Neuron (in vitro differentiated cells): ENCODE measurements at regions not wholly inside any gene's neighbourhood (a gene's known extent, or its start where the extent isn't known, plus 50 kb on each side); places are given as distances from the start of the nearest gene placed in this dataset.

ENCODE experiments used
- H2AFZ ChIP-seq: one replicate; pipeline ENCODE4 v1.6.1; 2013; ENCODE audit warnings: low read depth, mild to moderate bottlenecking, inconsistent platforms, low read length, moderate library complexity
- H3K27me3 ChIP-seq: one replicate; pipeline ENCODE4 v1.6.1; 2013; ENCODE audit warnings: low read length; ENCODE audit not compliant: insufficient read depth
- H3K36me3 ChIP-seq: one replicate; pipeline ENCODE4 v1.6.1; 2013; ENCODE audit warnings: low read length; ENCODE audit not compliant: insufficient read depth
- H3K4me1 ChIP-seq: one replicate; pipeline ENCODE4 v1.6.1; 2013; ENCODE audit warnings: low read length; ENCODE audit not compliant: insufficient read depth
- H3K4me3 ChIP-seq: 2 replicates; pipeline ENCODE4 v1.5.1; 2013; ENCODE audit warnings: mild to moderate bottlenecking, low read length, moderate library complexity
- H3K9me3 ChIP-seq: one replicate; pipeline ENCODE4 v1.6.1; 2013; ENCODE audit warnings: low read length

DNA sequence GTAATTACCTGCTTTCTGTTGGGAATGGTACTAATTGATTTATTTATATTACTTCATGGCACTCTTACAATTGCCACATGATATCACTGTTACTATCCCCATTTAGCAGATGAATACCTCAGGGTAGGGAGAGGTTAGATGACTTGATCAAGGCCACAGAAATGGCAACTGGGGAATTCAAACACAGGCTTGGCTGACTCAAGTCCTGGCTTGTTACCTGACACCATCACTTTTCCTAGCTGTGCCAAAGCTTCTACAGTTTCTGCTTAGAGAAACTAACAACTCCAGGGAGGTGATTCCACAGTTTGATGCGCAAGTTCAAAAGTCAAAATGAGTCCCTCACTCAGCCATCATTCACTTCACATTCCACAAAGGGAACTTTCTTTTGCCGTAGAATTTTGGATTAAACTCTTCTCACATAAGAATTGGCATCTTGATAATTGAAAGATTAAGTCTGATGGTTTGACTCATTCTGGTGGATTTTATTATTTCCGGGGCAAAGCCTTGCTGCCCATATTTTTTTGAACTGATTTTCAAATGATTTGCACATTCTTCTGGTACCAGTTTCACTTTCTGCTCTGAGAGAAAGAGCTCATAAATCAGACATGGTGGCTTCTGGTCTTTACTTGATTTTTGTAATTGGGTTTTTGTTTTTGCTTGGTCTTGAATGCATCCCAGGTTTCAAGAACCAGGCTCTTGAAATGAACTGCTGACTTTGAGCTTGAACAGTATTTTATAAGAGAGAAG lies 656.8 kb downstream of the BCL11A start:
- no peaks in the 10 kb centered on the region for H3K4me1 ChIP-seq
- no peaks in the 10 kb centered on the region for H3K27me3 ChIP-seq
- H2AFZ ChIP-seq: no peak overlapping the region
- H3K4me3 ChIP-seq: no peak overlapping the region
- no peaks in the 10 kb centered on the region for H3K9me3 ChIP-seq
- no peaks in the 10 kb centered on the region for H3K36me3 ChIP-seq

- Histone ChIP-seq H3K9me3 (no peaks in the 10 kb centered on the region), H3K27me3 (no peaks in the 10 kb centered on the region), H3K36me3 (no peaks in the 10 kb centered on the region), H3K4me3 (no peak overlapping the region), H2AFZ (no peak overlapping the region), H3K4me1 (no peaks in the 10 kb centered on the region)
Measured at GRCh38 chr2:59893612-59894011, 659.8 kb downstream of the BCL11A start.

GRCh38 chr2:59892398-59892797 lies 661.1 kb downstream of the BCL11A start:
- no peak overlapping the region for H3K4me3 ChIP-seq
- H2AFZ ChIP-seq: no peak overlapping the region
- H3K4me1 ChIP-seq: no peaks in the 10 kb centered on the region
- no peaks in the 10 kb centered on the region for H3K36me3 ChIP-seq
- H3K27me3 ChIP-seq: no peaks in the 10 kb centered on the region
- no peaks in the 10 kb centered on the region for H3K9me3 ChIP-seq

DNA sequence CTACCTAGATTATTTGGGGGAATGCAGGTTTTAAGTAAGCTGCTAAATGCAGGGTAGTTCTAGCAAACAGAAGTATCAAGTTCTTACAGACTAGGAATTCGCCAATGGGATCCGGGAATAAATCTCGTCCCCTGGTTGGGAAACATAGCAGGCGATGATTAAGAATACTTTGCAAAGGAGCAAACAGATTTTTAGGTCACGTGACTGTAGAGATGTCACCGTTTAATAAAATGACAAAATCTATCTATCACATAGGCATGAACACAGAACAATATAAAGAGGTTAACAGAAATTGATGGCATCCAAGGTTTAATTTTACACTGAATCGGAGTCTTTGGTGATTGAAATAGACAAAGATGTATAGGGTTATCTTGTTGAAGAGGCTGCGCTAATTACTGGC lies 664.1 kb downstream of the BCL11A start:
- Histone ChIP-seq H3K36me3 (no peaks in the 10 kb centered on the region), H3K4me1 (no peaks in the 10 kb centered on the region), H3K4me3 (no peak overlapping the region), H3K9me3 (no peaks in the 10 kb centered on the region), H3K27me3 (no peaks in the 10 kb centered on the region), H2AFZ (no peak overlapping the region)

DNA sequence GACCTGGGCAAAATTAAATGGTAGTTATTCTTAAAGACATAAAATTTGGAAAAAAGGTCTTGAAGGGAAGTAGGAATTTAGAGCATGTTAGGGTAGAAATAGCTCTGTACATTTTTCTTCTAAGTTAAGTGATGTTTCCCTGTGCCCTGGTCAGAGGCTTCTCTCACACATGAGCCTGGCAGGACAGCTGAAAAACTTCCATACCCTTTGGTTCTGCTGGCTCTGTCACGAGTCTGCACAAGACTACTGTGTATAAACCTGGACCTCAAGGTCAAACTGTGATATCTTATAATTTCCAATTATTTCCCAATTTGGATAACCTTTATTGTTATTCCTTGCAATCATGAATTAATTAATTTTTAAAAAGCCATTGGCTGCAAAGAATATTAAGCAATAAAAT lies 664.7 kb downstream of the BCL11A start:
- H3K36me3 ChIP-seq: no peaks in the 10 kb centered on the region
- no peak overlapping the region for H2AFZ ChIP-seq
- no peaks in the 10 kb centered on the region for H3K27me3 ChIP-seq
- H3K4me1 ChIP-seq: no peaks in the 10 kb centered on the region
- H3K9me3 ChIP-seq: no peaks in the 10 kb centered on the region
- no peak overlapping the region for H3K4me3 ChIP-seq

DNA sequence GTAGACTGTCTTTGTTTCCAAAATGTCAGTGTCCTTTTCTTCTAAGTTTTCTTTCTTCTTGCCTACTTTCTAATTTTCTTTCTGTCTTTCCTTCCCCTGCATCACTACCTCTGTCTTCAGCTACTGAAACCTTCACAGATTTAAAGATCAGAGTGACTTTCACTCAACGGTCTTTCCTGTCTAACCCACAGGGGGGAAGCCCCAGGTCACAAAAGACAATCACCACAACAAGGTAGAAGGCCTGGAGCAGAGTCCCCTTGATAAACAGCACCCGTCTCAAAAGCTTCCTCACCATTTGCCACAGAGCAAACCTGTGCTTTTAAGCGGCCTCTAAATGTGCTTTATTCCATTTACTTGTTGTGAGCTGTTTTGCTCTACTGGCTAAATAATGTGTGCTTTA lies 665.4 kb downstream of the BCL11A start:
- Histone ChIP-seq H3K9me3 (no peaks in the 10 kb centered on the region), H3K36me3 (no peaks in the 10 kb centered on the region), H3K27me3 (no peaks in the 10 kb centered on the region), H3K4me3 (no peak overlapping the region), H2AFZ (no peak overlapping the region), H3K4me1 (no peaks in the 10 kb centered on the region)

DNA sequence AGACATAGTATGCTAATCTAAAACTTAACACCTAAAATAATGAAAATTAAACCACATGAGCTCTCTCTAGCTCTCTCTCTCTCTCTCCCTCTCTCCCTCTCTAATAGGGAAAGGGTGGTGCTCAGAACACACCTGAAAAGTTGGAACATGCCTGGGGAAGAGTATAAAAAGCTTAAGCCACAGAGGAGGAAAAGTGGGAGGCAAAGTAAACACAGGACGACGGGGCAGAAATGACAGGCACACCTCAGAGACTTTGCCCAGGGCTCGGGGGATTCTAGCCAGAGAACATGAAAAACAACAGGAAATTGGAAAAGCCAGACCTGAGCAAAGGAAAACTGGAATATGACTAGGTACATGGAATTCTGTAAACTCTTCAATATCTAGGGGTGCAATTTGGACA lies 666.1 kb downstream of the BCL11A start:
- H3K27me3 ChIP-seq: no peaks in the 10 kb centered on the region

GRCh38 chr2:59886759-59887158 lies 666.7 kb downstream of the BCL11A start:
- Histone ChIP-seq H3K27me3 (no peaks in the 10 kb centered on the region), H3K36me3 (no peaks in the 10 kb centered on the region), H3K4me1 (no peaks in the 10 kb centered on the region), H2AFZ (no peak overlapping the region), H3K9me3 (no peaks in the 10 kb centered on the region), H3K4me3 (no peak overlapping the region)

More for the DNA sequence above, 666.1 kb downstream of the BCL11A start:
- H3K4me3 ChIP-seq: no peak overlapping the region
- H3K36me3 ChIP-seq: no peaks in the 10 kb centered on the region
- H3K4me1 ChIP-seq: no peaks in the 10 kb centered on the region
- H3K9me3 ChIP-seq: no peaks in the 10 kb centered on the region
- H2AFZ ChIP-seq: no peak overlapping the region

DNA sequence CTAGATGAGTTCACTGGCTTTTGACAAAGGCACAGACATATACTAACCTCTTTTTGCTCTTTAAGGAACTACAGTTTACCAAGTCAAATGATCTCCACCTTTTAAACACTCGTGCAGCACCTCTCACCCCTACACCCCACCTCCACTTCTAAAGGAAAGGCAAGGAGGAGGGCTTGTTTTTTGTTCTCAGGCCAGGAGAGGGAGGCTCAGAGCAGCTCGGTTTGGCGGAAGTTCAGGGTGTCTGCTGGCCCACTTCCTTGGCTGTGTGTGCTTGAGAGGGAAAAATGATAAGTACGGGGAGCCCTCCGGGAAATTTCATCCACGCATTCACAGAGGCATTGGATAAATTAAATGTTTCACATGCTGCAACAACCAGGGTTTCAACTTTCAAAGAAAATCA lies 667.9 kb downstream of the BCL11A start:
- Histone ChIP-seq H3K4me1 (no peaks in the 10 kb centered on the region), H2AFZ (no peak overlapping the region), H3K4me3 (no peak overlapping the region), H3K9me3 (no peaks in the 10 kb centered on the region), H3K36me3 (no peaks in the 10 kb centered on the region), H3K27me3 (no peaks in the 10 kb centered on the region)

DNA sequence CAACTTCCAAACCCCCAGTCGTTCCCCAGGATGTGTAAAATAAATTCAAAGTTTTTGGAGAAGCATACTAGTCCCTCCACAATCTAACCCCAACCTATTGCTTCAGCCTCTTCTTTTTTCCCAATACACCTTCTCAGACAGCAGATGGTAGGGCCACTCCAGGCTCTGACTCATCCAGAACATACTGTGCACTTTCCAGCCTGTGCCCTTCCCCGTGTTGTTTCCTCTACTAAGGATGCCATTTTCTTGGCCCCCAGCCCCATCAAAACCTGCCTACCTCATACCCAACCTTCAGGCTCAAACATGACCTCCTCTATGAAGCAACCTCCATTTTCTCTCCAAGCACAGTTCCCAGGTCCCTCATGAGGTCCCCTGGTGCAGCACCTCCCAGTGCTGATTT lies 669.3 kb downstream of the BCL11A start:
- Histone ChIP-seq H3K4me1 (no peaks in the 10 kb centered on the region), H3K27me3 (no peaks in the 10 kb centered on the region), H3K9me3 (no peaks in the 10 kb centered on the region), H2AFZ (no peak overlapping the region), H3K4me3 (no peak overlapping the region), H3K36me3 (no peaks in the 10 kb centered on the region)

- no peak overlapping the region for H3K4me3 ChIP-seq
Measured at GRCh38 chr2:59882822-59883221, 670.6 kb downstream of the BCL11A start.

GRCh38 chr2:59882279-59882678 lies 671.2 kb downstream of the BCL11A start:
- H3K9me3 ChIP-seq: no peaks in the 10 kb centered on the region
- no peaks in the 10 kb centered on the region for H3K4me1 ChIP-seq
- H3K27me3 ChIP-seq: no peaks in the 10 kb centered on the region
- H2AFZ ChIP-seq: no peak overlapping the region
- H3K4me3 ChIP-seq: no peak overlapping the region
- H3K36me3 ChIP-seq: no peaks in the 10 kb centered on the region

More at GRCh38 chr2:59882822-59883221, 670.6 kb downstream of the BCL11A start:
- no peaks in the 10 kb centered on the region for H3K36me3 ChIP-seq
- H2AFZ ChIP-seq: no peak overlapping the region
- H3K9me3 ChIP-seq: no peaks in the 10 kb centered on the region
- H3K4me1 ChIP-seq: no peaks in the 10 kb centered on the region
- H3K27me3 ChIP-seq: no peaks in the 10 kb centered on the region

GRCh38 chr2:59881218-59881617 lies 672.2 kb downstream of the BCL11A start:
- Histone ChIP-seq H3K4me1 (no peaks in the 10 kb centered on the region), H3K9me3 (no peaks in the 10 kb centered on the region), H3K27me3 (no peaks in the 10 kb centered on the region), H3K4me3 (no peak overlapping the region), H2AFZ (no peak overlapping the region), H3K36me3 (no peaks in the 10 kb centered on the region)

DNA sequence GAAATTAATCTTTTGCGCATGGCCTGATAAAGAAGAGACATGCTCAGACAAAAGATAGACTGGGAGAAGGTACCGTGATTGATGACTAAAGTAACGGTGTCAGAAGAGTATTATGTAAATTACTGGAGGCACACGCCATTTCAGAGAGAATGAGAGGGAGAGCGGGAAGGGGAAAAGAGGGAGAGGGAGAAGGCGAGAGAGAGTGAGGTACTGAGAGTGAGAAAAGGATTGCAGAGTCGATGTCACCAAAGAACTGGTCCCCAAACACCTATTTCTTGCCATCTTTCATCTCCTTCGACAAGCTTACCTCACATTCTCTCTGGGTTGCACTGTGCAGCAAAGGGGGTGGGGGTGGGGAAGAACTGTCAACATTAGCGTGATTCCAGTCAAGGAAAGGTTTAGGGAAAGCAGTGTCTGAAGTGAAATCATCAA lies 673.7 kb downstream of the BCL11A start:
- no peak overlapping the region for H2AFZ ChIP-seq
- no peaks in the 10 kb centered on the region for H3K36me3 ChIP-seq
- no peaks in the 10 kb centered on the region for H3K27me3 ChIP-seq

More for the DNA sequence above, 673.7 kb downstream of the BCL11A start:
- Histone ChIP-seq H3K9me3 (no peaks in the 10 kb centered on the region), H3K4me1 (no peaks in the 10 kb centered on the region), H3K4me3 (no peak overlapping the region)
